HCT116 (cell line): ENCODE measurements at regions not wholly inside any gene's neighbourhood (a gene's known extent, or its start where the extent isn't known, plus 50 kb on each side); places are given as distances from the start of the nearest gene placed in this dataset.

ENCODE experiments used
- ATAC-seq: fragments of 200-7000 bp; cut with Tn5 transposase; 2 replicates; pipeline ENCODE4 v1.9.1; 2020; ENCODE audit warnings: mild to moderate bottlenecking, moderate library complexity
- BruUV-seq: library from RNA; stranded (reverse); fragments of 400-500 nt; replicated peaks from 2 replicates; lab custom pipeline; 2021; lab: Mats Ljungman, UMichigan
- CTCF ChIA-PET: fragments of 300-600 bp; sonication (Branson Sonifier 250); formaldehyde crosslinking; loops from one replicate; lab custom pipeline; 2021; ENCODE audit warnings: antibody characterized with exemption; lab: Charles Lee
- POLR2A ChIA-PET: fragments of 300-600, 350-600 bp; sonication (Branson Sonifier 250); formaldehyde crosslinking; loops from one replicate; lab custom pipeline; 2021; ENCODE audit warnings: antibody characterized with exemption; lab: Charles Lee
- RAD21 ChIA-PET, 2 experiments: fragments of 300-600 bp; sonication (Branson Sonifier 250); formaldehyde crosslinking; loops; one replicate each; lab custom pipeline; 2023; ENCODE audit warnings: low total read pairs in 2 of 2; ENCODE audit not compliant: uncharacterized antibody in 2 of 2, unreplicated experiment in 2 of 2, low non-redundant PET in 1 of 2; lab: Charles Lee
- DNase-seq: peaks from one replicate; pipeline ENCODE4 v3.0.0-alpha.2; 2010; ENCODE audit warnings: low read depth, low spot score
- H2AFZ ChIP-seq: fragments of 200-600 bp; shearing (Covaris generic), sonication (generic); 2 replicates; pipeline ENCODE4 v1.6.1; 2017; ENCODE audit warnings: low read depth, mixed run types, mixed read lengths, antibody characterized with exemption, low read length; ENCODE audit not compliant: poor library complexity, severe bottlenecking
- H3K27ac ChIP-seq: 2 replicates; pipeline ENCODE4 v1.5.1; 2012; ENCODE audit warnings: low read depth, low read length
- H3K27me3 ChIP-seq: fragments of 200-600 bp; sonication (generic); 2 replicates; pipeline ENCODE4 v1.6.1; 2016; ENCODE audit warnings: mixed run types, low read length, mixed read lengths; ENCODE audit not compliant: insufficient read depth
- H3K36me3 ChIP-seq, 2 experiments: fragments of 200-500 bp in 1 of 2; fragments of 200-600 bp in 1 of 2; sonication (Bioruptor generic) in 1 of 2; sonication (generic) in 1 of 2; 2 replicates each; pipeline versions ENCODE4 v1.5.1 to v1.6.1; 2014 to 2016; ENCODE audit warnings: low read length in 2 of 2, inconsistent platforms in 1 of 2, mixed read lengths in 1 of 2, mixed run types in 1 of 2; ENCODE audit not compliant: insufficient read depth in 2 of 2, control insufficient read depth in 1 of 2
- H3K4me1 ChIP-seq, 2 experiments: fragments of 200-600 bp in 1 of 2; sonication (generic) in 1 of 2; 2 replicates each; pipeline versions ENCODE4 v1.5.1 to v1.6.1; 2012 to 2017; ENCODE audit warnings: low read length in 2 of 2, inconsistent platforms in 1 of 2, mild to moderate bottlenecking in 1 of 2, mixed read lengths in 1 of 2, mixed run types in 1 of 2, moderate library complexity in 1 of 2; ENCODE audit not compliant: insufficient read depth in 2 of 2, control insufficient read depth in 1 of 2
- H3K4me2 ChIP-seq: fragments of 200-600 bp; sonication (generic); 2 replicates; pipeline ENCODE4 v1.6.1; 2017; ENCODE audit warnings: mixed run types, low read length, mixed read lengths
- H3K4me3 ChIP-seq, 2 experiments: fragments of 200-600 bp in 1 of 2; sonication (generic) in 1 of 2; replicated peaks in 1 of 2; 2 replicates each; pipeline ENCODE4 v1.5.1; 2011 to 2016; ENCODE audit warnings: low read length in 2 of 2, control low read depth in 1 of 2, low read depth in 1 of 2, mild to moderate bottlenecking in 1 of 2, mixed read lengths in 1 of 2, mixed run types in 1 of 2
- H3K79me2 ChIP-seq: fragments of 200-600 bp; sonication (generic); 2 replicates; pipeline ENCODE4 v1.6.1; 2017; ENCODE audit warnings: mild to moderate bottlenecking, mixed run types, low read length, moderate library complexity, mixed read lengths; ENCODE audit not compliant: insufficient read depth
- H3K9ac ChIP-seq: fragments of 200-600 bp; sonication (generic); 2 replicates; pipeline ENCODE4 v1.6.1; 2016; ENCODE audit warnings: low read length, mixed read lengths
- H3K9me2 ChIP-seq: fragments of 200-600 bp; sonication (generic), shearing (Covaris generic); 2 replicates; pipeline ENCODE4 v1.6.1; 2017; ENCODE audit warnings: mixed run types, mild to moderate bottlenecking, moderate library complexity; ENCODE audit not compliant: insufficient read depth
- H3K9me3 ChIP-seq, 2 experiments: fragments of 200-500 bp in 1 of 2; fragments of 200-600 bp in 1 of 2; sonication (Bioruptor generic) in 1 of 2; sonication (generic) in 1 of 2; 2 replicates each; pipeline ENCODE4 v1.6.1; 2014 to 2017; ENCODE audit warnings: low read length in 2 of 2, mixed read lengths in 2 of 2, inconsistent platforms in 1 of 2, low read depth in 1 of 2, mild to moderate bottlenecking in 1 of 2, mixed run types in 1 of 2, moderate library complexity in 1 of 2; ENCODE audit not compliant: control insufficient read depth in 1 of 2, insufficient read depth in 1 of 2
- H4K20me1 ChIP-seq: fragments of 200-600 bp; sonication (generic), shearing (Covaris generic); 2 replicates; pipeline ENCODE4 v1.6.1; 2017; ENCODE audit warnings: mixed run types, mild to moderate bottlenecking, moderate library complexity; ENCODE audit not compliant: insufficient read depth
- CBX3 ChIP-seq: IDR thresholded peaks from 2 replicates; pipeline ENCODE4 v1.6.1; 2012; ENCODE audit warnings: low read depth
- CEBPB ChIP-seq: IDR thresholded peaks from 2 replicates; pipeline ENCODE4 v1.6.1; 2012; ENCODE audit warnings: low read depth
- EZH2phosphoT487 ChIP-seq: fragments of 200-600 bp; IDR thresholded peaks from 2 replicates; pipeline ENCODE4 v1.6.1; 2018; ENCODE audit warnings: antibody characterized with exemption, borderline replicate concordance
- JUND ChIP-seq: IDR thresholded peaks from 2 replicates; pipeline ENCODE4 v1.6.1; 2012
- POLR2A ChIP-seq: IDR thresholded peaks from 2 replicates; pipeline ENCODE4 v1.7.0; 2011; ENCODE audit warnings: borderline replicate concordance; ENCODE audit not compliant: insufficient read depth, insufficient read length; ENCODE audit errors: extremely low read depth
- RAD21 ChIP-seq: IDR thresholded peaks from 2 replicates; pipeline ENCODE4 v1.6.1; 2012; ENCODE audit warnings: low read depth, mild to moderate bottlenecking
- SP1 ChIP-seq: IDR thresholded peaks from 2 replicates; pipeline ENCODE4 v1.6.1; 2012; ENCODE audit warnings: low read depth
- SRF ChIP-seq: IDR thresholded peaks from 2 replicates; pipeline ENCODE4 v1.6.1; 2012; ENCODE audit warnings: low read depth
- TCF7L2 ChIP-seq: IDR thresholded peaks from 2 replicates; pipeline ENCODE4 v1.7.0; 2011; ENCODE audit warnings: borderline replicate concordance, inconsistent platforms; ENCODE audit not compliant: insufficient read depth, insufficient read length; ENCODE audit errors: extremely low read depth
- ZFX ChIP-seq: fragments of 450-650 bp; IDR thresholded peaks from 2 replicates; pipeline ENCODE4 v1.6.1; 2017
- intact Hi-C: fragments of 100-400 bp; cut with micrococcal nuclease; formaldehyde crosslinking; loops from 2 replicates; pipeline ENCODE4 v1.10.0; 2022
- TF ChIP-seq, protein P1 (sequence below): IDR thresholded peaks from 2 replicates; pipeline ENCODE4 v1.6.1; 2012
- TF ChIP-seq, protein P2 (sequence below): IDR thresholded peaks from 2 replicates; pipeline ENCODE4 v1.6.1; 2012; ENCODE audit warnings: low read depth

DNA sequence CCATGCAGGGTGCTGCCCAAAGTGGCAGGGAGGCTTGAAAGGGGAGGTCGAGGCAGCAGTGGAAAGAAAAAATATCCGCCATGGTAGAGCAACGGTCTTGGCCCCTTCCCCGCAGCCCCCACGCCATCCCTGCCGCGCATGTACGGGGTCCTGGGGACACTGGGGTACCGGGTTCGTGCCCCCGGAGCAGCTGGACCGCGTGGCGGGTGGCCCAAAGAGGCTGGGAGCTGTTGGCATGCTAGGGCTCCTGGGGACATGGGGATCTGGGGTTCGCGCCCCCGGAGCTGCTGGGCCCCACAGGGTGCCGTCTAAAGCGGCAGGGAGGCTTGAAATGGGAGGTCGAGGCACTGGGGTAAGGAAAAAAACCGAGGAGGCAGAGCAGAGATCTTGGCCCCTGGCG is 316.5 kb downstream of the ALG10 start:
- DNase-seq (no peak), ATAC-seq (no peak)
- H3K9me3 ChIP-seq = no peaks in the 10 kb centered on the region
- POLR2A ChIA-PET = no interaction called here
- no peaks in the 10 kb centered on the region for H3K79me2 ChIP-seq
- no peak overlapping the region for H3K4me3 ChIP-seq
- H4K20me1 ChIP-seq = no peaks in the 10 kb centered on the region
- no peaks in the 10 kb centered on the region for H3K27me3 ChIP-seq
- H3K4me2 ChIP-seq = no peak overlapping the region
- no peak overlapping the region for H2AFZ ChIP-seq
- intact Hi-C loops = no loop called here
- no peaks in the 10 kb centered on the region for H3K4me1 ChIP-seq
- BruUV-seq = no TSS peak
- RAD21 ChIA-PET = no interaction called here
- CTCF ChIA-PET = no interaction called here
- H3K27ac ChIP-seq = no peak overlapping the region
- no peak overlapping the region for H3K9ac ChIP-seq
- H3K36me3 ChIP-seq = no peaks in the 10 kb centered on the region
- no peak for TF ChIP-seq JUND
- TF ChIP-seq ZFX = no peak
- no peak for TF ChIP-seq SP1
- no peak for TF ChIP-seq TCF7L2
- no peak for TF ChIP-seq CEBPB
- no peak for TF ChIP-seq RAD21
- no peak for TF ChIP-seq EZH2phosphoT487
- no peak for TF ChIP-seq CBX3
- TF ChIP-seq, all 23 proteins: peak for 0
- H3K9me2 ChIP-seq = no peaks in the 10 kb centered on the region

DNA sequence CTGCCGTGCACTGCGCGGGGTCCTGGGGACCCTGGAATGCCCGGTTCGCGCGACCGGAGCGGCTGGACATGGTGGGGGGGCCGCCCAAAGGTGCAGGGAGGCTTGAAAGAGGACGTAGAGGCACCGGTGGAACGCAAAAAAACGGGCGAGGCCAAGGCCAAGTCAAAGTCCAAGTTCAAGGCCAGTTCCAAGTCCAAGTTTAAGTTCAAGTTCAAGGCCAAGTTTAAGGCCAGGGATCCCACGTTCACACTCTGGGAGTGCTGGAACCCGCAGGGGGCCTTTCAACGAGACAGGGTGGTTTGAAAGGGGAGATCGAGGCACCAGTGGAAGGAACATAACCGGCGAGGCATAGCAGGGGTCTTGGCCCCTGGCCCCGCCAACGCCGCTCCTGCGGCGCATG is 317.6 kb downstream of the ALG10 start:
- no TSS peak for BruUV-seq
- H3K36me3 ChIP-seq = no peaks in the 10 kb centered on the region
- no peaks in the 10 kb centered on the region for H4K20me1 ChIP-seq
- no peak overlapping the region for H2AFZ ChIP-seq
- DNase-seq (no peak), ATAC-seq (no peak)
- CTCF ChIA-PET = no interaction called here
- no peak overlapping the region for H3K4me2 ChIP-seq
- no peaks in the 10 kb centered on the region for H3K79me2 ChIP-seq
- no peak overlapping the region for H3K9ac ChIP-seq
- no peak overlapping the region for H3K4me3 ChIP-seq
- POLR2A ChIA-PET = no interaction called here
- no peak overlapping the region for H3K27ac ChIP-seq
- intact Hi-C loops = no loop called here
- no peaks in the 10 kb centered on the region for H3K9me2 ChIP-seq
- H3K9me3 ChIP-seq = no peaks in the 10 kb centered on the region
- H3K27me3 ChIP-seq = no peaks in the 10 kb centered on the region
- H3K4me1 ChIP-seq = no peaks in the 10 kb centered on the region
- RAD21 ChIA-PET = no interaction called here
- TF ChIP-seq CEBPB = no peak
- no peak for TF ChIP-seq POLR2A
- TF ChIP-seq JUND = no peak
- no peak for TF ChIP-seq RAD21
- TF ChIP-seq, protein P1, sequence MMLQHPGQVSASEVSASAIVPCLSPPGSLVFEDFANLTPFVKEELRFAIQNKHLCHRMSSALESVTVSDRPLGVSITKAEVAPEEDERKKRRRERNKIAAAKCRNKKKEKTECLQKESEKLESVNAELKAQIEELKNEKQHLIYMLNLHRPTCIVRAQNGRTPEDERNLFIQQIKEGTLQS = no peak
- TF ChIP-seq ZFX = no peak
- no peak for TF ChIP-seq EZH2phosphoT487
- TF ChIP-seq, protein P2, sequence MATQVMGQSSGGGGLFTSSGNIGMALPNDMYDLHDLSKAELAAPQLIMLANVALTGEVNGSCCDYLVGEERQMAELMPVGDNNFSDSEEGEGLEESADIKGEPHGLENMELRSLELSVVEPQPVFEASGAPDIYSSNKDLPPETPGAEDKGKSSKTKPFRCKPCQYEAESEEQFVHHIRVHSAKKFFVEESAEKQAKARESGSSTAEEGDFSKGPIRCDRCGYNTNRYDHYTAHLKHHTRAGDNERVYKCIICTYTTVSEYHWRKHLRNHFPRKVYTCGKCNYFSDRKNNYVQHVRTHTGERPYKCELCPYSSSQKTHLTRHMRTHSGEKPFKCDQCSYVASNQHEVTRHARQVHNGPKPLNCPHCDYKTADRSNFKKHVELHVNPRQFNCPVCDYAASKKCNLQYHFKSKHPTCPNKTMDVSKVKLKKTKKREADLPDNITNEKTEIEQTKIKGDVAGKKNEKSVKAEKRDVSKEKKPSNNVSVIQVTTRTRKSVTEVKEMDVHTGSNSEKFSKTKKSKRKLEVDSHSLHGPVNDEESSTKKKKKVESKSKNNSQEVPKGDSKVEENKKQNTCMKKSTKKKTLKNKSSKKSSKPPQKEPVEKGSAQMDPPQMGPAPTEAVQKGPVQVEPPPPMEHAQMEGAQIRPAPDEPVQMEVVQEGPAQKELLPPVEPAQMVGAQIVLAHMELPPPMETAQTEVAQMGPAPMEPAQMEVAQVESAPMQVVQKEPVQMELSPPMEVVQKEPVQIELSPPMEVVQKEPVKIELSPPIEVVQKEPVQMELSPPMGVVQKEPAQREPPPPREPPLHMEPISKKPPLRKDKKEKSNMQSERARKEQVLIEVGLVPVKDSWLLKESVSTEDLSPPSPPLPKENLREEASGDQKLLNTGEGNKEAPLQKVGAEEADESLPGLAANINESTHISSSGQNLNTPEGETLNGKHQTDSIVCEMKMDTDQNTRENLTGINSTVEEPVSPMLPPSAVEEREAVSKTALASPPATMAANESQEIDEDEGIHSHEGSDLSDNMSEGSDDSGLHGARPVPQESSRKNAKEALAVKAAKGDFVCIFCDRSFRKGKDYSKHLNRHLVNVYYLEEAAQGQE = no peak
- TF ChIP-seq SRF = no peak
